Activated T-cell treated with anti-CD3 and anti-CD28 coated beads for 4 hours (primary cell): ENCODE measurements at regions not wholly inside any gene's neighbourhood (a gene's known extent, or its start where the extent isn't known, plus 50 kb on each side); places are given as distances from the start of the nearest gene placed in this dataset.

Experiments
- DNase-seq: peaks from one replicate; pipeline ENCODE4 v3.0.0-alpha.2; 2020

- no peak for DNase-seq
These were observed 1046.9 kb upstream of the WWC1 start for GRCh38 chr5:167244583-167244982.

- DNase-seq: no peak
These were observed 1045.6 kb upstream of the WWC1 start for GRCh38 chr5:167245868-167246267.

- DNase-seq: no peak
These were observed 1043.6 kb upstream of the WWC1 start for GRCh38 chr5:167247816-167248215.

GRCh38 chr5:167248257-167248656, 1043.2 kb upstream of the WWC1 start:
- DNase-seq: no peak

GRCh38 chr5:167250996-167251395, 1040.4 kb upstream of the WWC1 start:
- DNase-seq: no peak

- no peak for DNase-seq
These were observed 1037.3 kb upstream of the WWC1 start for GRCh38 chr5:167254132-167254531.

- no peak for DNase-seq
These were observed 1035.5 kb upstream of the WWC1 start for GRCh38 chr5:167255926-167256325.

GRCh38 chr5:167259806-167260205, 1031.6 kb upstream of the WWC1 start:
- no peak for DNase-seq

- no peak for DNase-seq
These were observed 1029.9 kb upstream of the WWC1 start for GRCh38 chr5:167261309-167262100.

GRCh38 chr5:167263185-167263584, 1028.3 kb upstream of the WWC1 start:
- DNase-seq: no peak

- DNase-seq: no peak
These were observed 1027.1 kb upstream of the WWC1 start for GRCh38 chr5:167264348-167264747.

- DNase-seq: no peak
These were observed 1023.1 kb upstream of the WWC1 start for GRCh38 chr5:167268337-167268736.

- no peak for DNase-seq
These were observed 1022.3 kb upstream of the WWC1 start for GRCh38 chr5:167269146-167269545.

GRCh38 chr5:167271081-167271480, 1020.4 kb upstream of the WWC1 start:
- DNase-seq: no peak

GRCh38 chr5:167271511-167271910, 1019.9 kb upstream of the WWC1 start:
- no peak for DNase-seq

GRCh38 chr5:167280111-167280510, 1011.3 kb upstream of the WWC1 start:
- DNase-seq: no peak

- no peak for DNase-seq
These were observed 1009.5 kb upstream of the WWC1 start for GRCh38 chr5:167281925-167282324.

- DNase-seq: no peak
These were observed 1007.8 kb upstream of the WWC1 start for GRCh38 chr5:167283691-167284090.

- no peak for DNase-seq
These were observed 1007.1 kb upstream of the WWC1 start for GRCh38 chr5:167284222-167284890.

- DNase-seq: no peak
These were observed 1005.9 kb upstream of the WWC1 start for GRCh38 chr5:167285591-167285990.

GRCh38 chr5:167286891-167287290, 1004.6 kb upstream of the WWC1 start:
- no peak for DNase-seq

GRCh38 chr5:167290478-167290877, 1001.0 kb upstream of the WWC1 start:
- DNase-seq: no peak

- no peak for DNase-seq
These were observed 996.4 kb upstream of the WWC1 start for GRCh38 chr5:167294882-167295680.

GRCh38 chr5:167295681-167296005, 995.8 kb upstream of the WWC1 start:
- no peak for DNase-seq
